ENCODE measurements at regions not wholly inside any gene's neighbourhood (a gene's known extent, or its start where the extent isn't known, plus 50 kb on each side); places are given as distances from the start of the nearest gene placed in this dataset. TPM values are rescaled to one million over a fixed set of nuclear protein-coding genes. Genes with fewer than 3 reads are reported as not detected.

DNA sequence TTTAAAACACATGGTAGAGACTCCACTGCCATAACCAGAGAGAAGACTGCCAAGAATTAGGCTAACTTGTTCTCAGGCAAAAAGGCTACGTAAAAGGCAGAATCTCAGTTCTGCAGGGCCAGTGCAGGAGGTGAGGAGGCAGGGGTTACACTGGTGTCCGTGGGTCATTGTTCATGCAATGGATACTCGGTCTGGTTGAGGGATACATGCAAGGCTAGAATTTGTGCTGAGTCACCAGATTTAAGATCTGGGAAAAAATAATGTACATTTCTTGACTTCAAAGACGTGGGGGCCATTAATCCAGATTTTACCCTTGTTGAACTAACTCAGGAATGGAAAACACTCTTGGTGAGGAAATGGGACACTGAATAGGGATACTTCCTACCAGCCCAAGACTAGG is 52.3 kb upstream of the DPH5 start:
- 95% methylated on average over 4 of the region's 4 CpGs for WGBS (ENCODE audit: low lambda C conversion rate, missing lambda C conversion rate)
- DNase-seq (ENCODE audit: low spot score), result no peak
- H3K27me3 ChIP-seq, result no peaks in the 10 kb centered on the region

GRCh38 chr1:101075926-101076325 is 50.3 kb upstream of the DPH5 start:
- Histone ChIP-seq H3K9me2 (replicated peaks; ENCODE audit: insufficient read depth) (no peaks in the 10 kb centered on the region), H3K4me2 (no peak overlapping the region), H3K36me3 (replicated peaks; ENCODE audit: insufficient read depth, low read depth) (no peaks in the 10 kb centered on the region), H3K27ac (no peak overlapping the region), H3K79me2 (no peaks in the 10 kb centered on the region), H3K27me3 (no peaks in the 10 kb centered on the region), H4K20me1 (ENCODE audit: insufficient read depth, poor library complexity, severe bottlenecking) (no peaks in the 10 kb centered on the region), H3K9me3 (ENCODE audit: low read depth) (no peaks in the 10 kb centered on the region), H3K4me3 (no peak overlapping the region), H3K4me1 (ENCODE audit: insufficient read depth) (no peaks in the 10 kb centered on the region), H2AFZ (no peak overlapping the region)
- 93% methylated on average over 2 of the region's 2 CpGs for WGBS (ENCODE audit: low lambda C conversion rate, missing lambda C conversion rate)
- no peak for DNase-seq (ENCODE audit: low spot score)
- TF ChIP-seq EZH2phosphoT487 (IDR thresholded peaks at IDR 0.05; ENCODE audit: low read depth, severe bottlenecking, unreplicated experiment), result no peak
- TF ChIP-seq EZH2 (IDR thresholded peaks at IDR 0.05; ENCODE audit: borderline replicate concordance), result no peak
- no peak for TF ChIP-seq CTCF (IDR thresholded peaks at IDR 0.05; ENCODE audit: poor library complexity)

More for the DNA sequence above, 52.3 kb upstream of the DPH5 start:
- Histone ChIP-seq H3K9me3 (ENCODE audit: low read depth) (no peaks in the 10 kb centered on the region), H3K79me2 (no peaks in the 10 kb centered on the region), H3K4me3 (no peak overlapping the region), H4K20me1 (ENCODE audit: insufficient read depth, poor library complexity, severe bottlenecking) (no peaks in the 10 kb centered on the region), H2AFZ (no peak overlapping the region), H3K4me2 (no peak overlapping the region), H3K27ac (no peak overlapping the region), H3K36me3 (replicated peaks; ENCODE audit: insufficient read depth, low read depth) (no peaks in the 10 kb centered on the region), H3K9me2 (replicated peaks; ENCODE audit: insufficient read depth) (no peaks in the 10 kb centered on the region), H3K4me1 (ENCODE audit: insufficient read depth) (no peaks in the 10 kb centered on the region)
- no peak for TF ChIP-seq CTCF (IDR thresholded peaks at IDR 0.05; ENCODE audit: poor library complexity)
- no peak for TF ChIP-seq EZH2phosphoT487 (IDR thresholded peaks at IDR 0.05; ENCODE audit: low read depth, severe bottlenecking, unreplicated experiment)
- TF ChIP-seq EZH2 (IDR thresholded peaks at IDR 0.05; ENCODE audit: borderline replicate concordance), result no peak

Small RNA genes in the stretch of these regions (small RNA-seq; reads per million reads assigned to genes)
- gene RF00424, result not detected
